GM19372 (cell line): ENCODE measurements at regions not wholly inside any gene's neighbourhood (a gene's known extent, or its start where the extent isn't known, plus 50 kb on each side); places are given as distances from the start of the nearest gene placed in this dataset.
"Not testable (repeated sequence)": the region's sequence is repeated elsewhere in the genome, so short reads cannot be mapped to it uniquely, and the experiment has no call there.

Source experiments
- ATAC-seq: cut with Tn5 transposase; IDR thresholded peaks from one replicate; pipeline ENCODE4 v1.9.1; 2021; ENCODE audit warnings: mild to moderate bottlenecking, low read depth, moderate library complexity; ENCODE audit not compliant: unreplicated experiment

DNA sequence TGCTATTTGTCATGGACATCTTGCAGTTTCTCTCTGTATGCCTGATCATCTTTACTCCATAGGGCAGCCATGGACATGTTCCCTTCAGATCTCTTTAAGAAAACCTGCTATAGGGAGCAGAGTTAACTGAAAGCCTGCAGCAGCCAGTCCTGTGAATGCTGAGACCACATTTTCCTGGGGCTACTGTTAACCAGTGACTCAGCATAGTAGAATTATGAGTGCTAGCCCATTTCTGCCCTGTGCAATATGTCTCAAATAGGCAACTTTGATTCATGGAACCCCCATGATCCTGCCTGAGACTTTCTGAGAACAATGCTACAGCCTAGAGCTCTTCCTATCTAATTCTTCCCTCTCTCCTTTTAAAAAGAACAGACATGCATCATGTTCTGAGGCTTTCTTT is 624.2 kb downstream of the CHSY3 start:
- no peak for ATAC-seq

DNA sequence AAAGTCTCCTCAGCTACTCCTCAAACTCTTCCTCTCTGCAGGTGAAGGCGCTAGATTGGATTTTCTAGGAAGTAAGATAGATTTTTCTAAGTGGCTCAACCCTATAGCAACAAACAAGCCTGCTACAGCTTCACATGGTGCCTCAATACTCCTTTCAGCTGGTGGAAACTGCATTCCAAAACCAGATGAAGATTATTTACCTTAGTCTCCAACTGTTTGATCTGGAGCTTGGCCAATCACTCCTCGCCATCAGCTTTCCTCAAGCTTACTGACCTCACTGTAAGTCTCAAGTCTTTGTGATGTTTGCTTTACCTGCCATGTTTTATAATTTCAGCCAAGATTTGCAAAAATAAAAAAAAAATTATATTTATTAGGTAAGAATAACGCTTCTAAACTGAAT is 622.4 kb downstream of the CHSY3 start:
- no peak for ATAC-seq

DNA sequence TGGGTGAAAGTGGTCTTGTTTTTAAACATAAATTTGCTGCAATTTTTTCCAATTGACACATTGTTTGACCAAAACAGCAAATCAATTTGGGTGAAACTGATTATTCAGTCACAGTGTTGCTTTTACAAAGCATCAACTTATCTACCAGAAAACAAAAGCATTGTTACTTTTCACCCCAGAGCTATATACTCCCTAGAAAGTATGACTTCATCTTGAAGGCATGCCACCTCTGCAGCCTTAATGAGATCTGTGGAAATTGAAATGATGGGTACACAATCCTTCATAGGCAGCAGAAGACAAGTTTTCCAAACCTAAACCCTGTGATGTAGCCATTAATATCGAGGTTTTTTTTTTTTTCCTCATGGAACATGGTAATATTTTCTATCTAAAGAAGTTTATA is 615.9 kb downstream of the CHSY3 start:
- no peak for ATAC-seq

DNA sequence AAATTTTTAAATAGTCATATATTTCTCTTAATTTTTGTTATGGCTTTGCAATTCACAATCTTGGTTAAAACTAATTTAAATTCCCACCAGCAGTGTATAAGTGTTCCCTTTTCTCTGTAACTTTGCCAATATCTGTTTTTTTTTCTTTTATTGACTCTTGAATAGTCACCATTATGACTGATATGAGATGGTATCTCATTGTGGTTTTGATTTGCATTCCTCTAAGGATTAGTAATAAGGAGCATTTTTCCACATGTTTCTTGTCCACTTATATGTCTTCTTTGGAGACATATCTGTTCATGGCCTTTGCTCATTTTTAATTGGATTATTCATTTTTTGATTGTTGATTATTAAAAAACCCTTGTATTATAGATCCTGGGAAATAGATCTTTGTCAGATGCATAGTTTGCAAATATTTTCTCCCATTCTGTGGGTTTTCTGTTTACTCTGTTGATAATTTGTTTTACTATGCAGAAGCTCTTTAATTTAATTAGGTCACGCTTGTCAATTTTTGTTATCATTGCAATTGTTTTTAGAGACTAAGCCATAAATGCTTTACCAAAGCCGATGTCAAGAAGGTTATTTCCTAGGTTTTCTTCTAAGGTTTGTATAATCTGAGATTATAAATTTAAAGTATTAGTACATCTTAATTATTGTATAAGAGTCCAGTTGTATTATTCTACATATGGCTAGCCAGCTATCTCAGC is 610.9 kb downstream of the CHSY3 start:
- no peak for ATAC-seq

DNA sequence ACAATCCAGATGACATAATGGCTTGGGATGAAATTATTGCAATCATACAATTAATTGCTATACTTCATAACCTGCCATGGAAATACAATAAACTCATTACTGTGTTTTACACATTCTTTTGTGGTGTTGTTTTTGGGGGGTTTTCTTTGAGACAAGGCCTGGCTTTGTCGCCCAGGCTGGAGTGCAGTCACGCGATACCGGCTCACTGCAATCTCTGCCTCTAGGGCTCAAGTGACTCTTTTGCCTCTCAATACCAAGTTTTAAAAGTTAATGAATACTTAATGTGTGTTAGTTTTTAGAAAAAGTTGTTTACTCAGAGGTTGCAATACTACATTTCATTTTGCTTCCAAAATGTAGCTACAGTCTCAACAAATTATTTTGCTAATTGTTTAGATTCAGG is 598.4 kb downstream of the CHSY3 start:
- ATAC-seq = no peak

DNA sequence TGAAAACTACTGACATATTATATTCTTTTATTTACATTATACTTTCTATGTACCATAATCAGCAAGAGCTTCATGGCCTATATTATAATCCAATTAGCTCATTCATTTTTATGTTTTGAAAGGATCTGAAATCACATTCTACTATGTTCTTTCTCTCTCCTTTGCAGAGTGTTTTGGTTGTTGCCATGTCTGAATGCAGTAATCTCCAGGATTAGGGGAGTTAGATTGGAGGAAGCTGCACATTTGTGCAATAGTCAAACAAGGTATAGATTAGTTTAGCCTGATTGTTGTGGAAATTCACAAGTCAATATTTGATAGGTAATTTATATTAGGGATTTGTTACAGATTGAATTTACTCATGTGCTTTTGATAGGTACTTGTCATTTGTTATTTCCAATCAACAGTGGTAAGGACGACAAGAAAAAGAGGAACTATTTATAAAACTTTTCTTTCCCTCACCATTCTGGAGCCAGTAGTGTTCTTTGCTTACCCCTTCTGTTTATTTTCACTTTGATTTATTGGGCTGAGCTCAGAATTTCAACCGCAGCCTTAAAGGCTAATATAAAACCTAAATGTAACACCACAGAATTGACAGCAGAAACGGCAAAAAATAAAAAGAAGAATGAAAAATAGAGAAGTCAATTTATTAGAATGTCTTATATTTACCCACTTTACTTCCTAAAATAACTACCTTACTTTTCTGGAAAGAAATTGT is 597.0 kb downstream of the CHSY3 start:
- ATAC-seq = no peak

DNA sequence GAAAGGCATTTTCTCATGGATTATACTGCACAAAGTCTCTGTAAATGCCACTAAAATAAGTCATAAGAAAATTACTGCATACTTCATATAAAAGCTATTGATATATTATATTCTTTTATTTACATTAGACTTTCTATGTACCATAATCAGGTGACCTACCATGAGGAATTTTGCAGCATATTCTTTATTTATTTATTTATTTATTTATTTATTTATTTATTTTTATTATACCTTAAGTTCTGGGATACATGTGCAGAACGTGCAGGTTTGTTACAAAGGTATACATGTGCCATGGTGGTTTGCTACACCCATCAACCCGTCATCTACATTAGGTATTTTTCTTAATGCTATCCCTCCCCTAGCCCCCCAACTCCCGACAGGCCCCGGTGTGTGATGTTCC is 596.2 kb downstream of the CHSY3 start:
- not testable (repeated sequence) for ATAC-seq

DNA sequence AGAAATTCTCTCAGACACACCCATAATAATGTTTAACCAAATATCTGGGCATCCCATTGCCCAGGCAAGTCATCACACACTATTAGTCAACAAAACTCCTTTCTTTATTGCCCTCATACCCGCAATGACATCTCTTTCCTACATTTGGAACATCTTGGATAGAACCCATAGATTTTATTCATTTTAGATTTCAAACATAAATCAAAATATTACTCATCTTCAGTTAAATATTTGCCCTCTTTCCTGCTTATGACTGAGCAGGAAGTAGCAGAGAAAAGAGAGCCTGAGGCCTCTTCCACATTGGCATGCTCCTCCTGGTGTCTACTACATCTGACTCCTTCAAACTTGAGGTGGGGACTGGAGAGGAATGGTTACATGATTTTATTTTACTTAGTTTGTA is 592.0 kb downstream of the CHSY3 start:
- ATAC-seq = no peak

DNA sequence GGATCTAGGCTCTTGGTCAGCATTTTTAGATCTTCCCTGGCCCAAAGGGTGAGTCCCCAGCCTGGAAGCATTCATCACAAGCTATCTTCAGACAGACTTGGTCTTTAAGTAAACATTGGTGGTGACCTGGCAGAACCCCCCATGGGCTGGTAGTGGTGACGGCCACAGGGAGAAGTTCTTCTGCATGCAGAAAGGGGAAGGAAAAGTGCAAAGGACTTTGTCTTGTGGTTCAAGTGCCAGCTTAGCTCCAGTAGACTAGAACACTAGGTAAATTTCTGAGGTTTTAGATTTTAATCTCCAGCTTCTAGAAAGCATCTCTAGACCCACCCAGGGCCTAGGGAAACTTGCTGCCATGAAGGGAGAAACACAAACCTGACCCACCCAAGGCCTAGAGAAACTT is 584.0 kb downstream of the CHSY3 start:
- ATAC-seq = no peak

DNA sequence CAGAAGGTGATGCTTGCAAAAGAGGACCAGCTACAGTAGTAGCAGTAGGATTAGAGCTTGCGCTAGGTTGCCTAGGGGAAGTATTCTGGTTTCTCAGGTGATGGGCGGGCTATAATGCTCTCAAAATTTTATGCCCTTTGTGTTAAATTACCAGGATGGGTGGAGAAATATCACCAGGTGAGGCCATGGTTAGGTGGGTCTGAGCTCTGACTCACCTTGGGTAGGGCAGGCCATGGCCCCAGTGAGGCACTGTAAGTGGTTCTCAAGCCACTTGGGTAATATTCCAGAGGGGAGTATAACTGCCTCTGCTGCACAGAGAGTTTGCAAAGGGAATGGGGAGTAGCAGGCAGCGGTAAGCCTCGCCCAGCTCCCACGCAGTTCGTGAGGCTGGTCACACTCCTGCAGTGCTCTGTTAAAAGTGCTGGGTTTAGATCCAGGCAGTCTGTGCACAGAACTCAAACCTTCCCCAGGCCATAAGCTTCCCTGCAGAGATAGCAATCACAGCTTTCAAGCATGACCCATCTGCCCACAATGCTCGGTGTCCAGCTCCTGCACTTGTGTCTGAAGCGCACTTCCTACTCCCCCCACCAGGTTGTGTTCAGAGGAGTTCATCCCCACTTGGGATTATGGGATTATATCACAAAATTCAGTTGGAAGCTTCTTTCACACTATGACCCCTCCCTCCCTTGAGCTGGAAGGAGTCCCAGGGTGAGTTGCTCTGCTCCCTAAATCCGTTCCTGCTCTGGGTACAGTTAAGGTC is 575.0 kb downstream of the CHSY3 start:
- no peak for ATAC-seq

DNA sequence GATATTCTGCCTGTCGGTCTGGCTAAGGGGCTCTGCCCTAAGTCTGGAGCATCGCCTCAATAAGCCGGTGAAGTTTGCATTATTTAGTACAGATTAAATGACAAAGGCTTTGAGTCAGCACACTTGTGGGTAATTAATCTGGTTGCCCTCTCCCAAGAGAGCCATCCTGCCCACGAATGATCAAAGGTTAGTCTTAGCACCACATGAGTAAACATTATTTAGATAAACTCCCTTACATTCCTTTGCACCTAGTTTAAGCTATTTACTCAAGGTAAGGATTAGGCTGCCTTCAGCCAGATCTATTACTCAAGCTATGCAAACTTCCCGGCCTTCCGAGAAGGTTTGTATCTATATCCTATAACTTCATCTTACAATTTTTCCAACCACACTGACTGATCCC is 572.1 kb downstream of the CHSY3 start:
- no peak for ATAC-seq

DNA sequence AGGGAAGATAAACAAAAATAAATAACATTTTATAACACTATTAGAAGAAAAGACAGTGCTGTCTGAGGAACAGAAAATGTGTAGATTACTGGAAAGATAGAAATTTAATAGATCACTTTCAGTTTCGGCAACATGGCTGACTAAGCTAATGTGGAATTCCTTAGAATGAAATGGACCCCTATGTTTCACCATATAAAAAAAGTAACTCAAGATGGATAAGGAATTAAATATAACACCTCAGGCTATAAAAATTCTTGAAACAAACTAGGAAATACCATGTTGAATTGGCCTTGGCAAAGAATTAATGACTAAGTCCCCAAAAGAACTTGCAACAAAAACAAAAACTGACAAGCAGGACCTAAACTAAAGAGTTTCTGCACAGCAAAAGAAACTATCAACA is 558.3 kb downstream of the CHSY3 start:
- no peak for ATAC-seq

DNA sequence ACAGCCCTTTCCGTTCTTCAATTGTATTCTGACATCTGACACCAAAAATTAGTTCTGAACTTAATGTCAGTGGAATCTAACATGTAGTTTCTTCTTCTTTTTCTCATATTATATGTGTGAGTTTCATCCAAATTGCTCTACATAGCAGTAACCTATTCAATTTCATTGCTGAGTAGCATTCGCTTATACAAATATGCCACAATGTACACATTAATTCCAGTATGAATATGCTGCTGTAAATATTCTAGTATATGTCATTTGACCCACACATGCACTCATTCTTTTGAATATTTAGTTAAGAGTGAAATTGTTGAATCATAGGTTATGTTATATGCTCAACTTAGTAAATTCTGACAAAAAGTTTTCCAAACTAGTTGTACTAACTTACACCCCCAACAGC is 550.9 kb downstream of the CHSY3 start:
- ATAC-seq = no peak

DNA sequence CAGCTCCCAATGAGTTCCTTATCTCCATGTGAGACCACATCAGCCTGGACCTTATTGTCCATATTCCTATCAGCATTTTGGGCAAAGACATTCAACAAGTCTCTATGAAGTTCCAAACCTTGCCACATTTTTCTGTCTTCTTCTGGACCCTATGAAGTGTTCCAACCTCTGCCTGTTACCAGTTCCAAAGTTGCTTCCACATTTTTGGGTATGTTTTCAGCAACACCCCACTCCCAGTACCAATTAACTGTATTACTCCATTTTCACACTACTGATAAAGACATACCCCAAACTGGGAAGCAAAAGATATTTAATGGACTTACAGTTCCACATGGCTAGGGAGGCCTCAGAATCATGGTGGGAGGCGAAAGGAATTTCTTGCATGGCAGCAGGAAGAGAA is 548.5 kb downstream of the CHSY3 start:
- ATAC-seq = no peak

DNA sequence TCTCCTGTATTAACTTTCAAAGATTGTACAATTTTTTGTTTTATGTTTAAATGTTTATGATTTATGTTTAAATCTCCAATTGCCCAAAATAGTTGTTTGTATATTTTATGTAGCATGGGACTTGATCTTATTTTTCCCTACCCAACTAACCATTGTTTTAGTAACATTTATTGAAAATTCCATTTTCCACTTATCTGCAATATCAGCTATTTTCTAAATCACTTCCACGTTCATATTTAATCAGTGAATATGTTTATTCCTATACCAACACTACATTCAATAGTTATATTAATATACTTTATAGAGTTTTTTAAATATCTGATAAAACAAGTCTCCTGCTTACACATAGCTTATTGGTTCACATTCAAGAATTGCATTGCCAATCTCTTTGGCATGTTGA is 532.2 kb downstream of the CHSY3 start:
- no peak for ATAC-seq

DNA sequence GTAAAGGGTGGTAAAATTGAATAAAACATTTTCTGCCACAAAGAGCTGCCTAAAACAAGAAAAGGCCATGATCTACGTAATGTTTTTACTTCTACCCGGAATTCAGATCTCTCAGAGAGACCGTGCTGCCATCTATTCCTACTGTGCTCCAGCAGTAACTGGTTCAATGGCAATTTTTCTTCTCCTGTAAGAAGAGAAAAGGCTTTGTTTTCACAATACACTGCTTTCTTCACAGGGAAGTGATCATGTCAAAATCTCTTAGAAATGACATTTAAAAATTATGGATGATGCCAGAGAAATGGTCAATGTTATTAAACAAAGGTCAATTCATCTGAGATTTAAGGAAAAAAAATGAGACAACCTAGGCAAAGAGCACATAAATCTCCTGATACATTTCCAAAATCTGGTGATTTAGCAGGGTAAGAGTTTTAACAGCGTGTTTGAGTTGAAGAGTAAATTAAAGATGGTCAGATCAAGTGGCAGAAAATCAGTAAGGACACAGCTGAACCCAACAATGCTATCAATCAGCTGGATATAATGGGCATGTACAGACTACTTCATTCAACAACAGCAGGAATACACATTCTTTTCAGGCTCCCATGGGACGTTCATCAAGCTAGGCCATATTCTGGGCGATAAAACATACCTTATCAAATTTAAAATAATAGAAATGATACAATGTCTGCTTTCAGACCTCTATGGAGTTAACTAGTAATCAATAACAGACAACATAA is 523.1 kb downstream of the CHSY3 start:
- ATAC-seq = no peak

DNA sequence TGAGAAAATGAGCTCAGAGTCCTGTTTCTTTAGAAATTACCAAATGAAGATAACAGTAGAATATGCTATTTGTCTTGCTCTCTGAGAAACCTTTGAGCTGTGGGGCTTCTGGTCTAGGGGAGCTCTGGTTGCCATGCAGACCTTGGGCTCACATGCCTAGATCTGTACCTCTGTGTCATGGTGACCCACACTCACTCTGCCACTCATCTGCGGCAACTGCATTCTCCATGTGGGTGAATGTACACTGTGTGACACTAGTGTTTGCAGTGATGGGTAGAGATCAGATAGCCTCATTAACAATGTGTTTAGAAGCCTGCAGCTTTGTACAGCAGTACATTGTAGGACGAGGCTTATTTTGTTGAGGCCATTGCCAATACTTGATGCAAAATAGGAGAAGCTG is 521.2 kb downstream of the CHSY3 start:
- ATAC-seq = no peak

DNA sequence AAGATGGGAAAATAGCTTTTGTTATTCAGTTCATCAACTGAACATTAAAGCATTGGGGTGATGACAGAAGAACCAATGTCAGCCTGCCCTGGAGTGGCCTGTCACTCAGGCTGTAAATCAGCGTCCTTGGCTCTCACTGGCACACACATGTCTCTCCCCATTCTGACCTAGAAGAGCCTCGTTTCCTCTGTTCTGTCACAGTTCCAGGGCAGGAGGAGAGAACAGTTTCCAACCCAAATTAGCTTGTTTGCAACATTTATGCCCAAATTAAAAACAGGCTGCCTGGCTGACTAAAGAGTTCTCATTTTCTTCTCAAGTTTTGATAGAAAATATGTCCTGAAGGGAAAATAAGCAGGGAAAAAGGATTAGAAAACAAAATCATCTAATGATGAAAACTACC is 520.1 kb downstream of the CHSY3 start:
- ATAC-seq = no peak

DNA sequence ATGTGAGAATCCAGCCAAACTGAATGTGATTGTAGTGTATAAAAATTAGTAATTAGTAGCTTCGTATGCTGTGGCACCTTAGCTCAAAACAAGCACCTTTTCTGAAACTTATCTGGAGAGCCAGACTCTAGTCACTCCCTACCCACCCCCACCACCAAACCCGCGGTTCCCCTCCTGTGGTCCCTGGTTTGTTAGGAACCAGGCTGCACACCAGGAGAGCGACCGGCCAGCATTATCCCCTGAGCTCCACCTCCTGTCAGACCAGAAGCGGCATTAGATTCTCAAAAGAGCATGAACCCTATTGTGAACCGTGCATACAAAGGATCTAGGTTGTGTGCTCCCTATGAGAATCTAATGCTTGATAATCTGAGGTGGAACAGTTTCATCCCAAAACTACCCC is 498.6 kb downstream of the CHSY3 start:
- ATAC-seq = no peak

DNA sequence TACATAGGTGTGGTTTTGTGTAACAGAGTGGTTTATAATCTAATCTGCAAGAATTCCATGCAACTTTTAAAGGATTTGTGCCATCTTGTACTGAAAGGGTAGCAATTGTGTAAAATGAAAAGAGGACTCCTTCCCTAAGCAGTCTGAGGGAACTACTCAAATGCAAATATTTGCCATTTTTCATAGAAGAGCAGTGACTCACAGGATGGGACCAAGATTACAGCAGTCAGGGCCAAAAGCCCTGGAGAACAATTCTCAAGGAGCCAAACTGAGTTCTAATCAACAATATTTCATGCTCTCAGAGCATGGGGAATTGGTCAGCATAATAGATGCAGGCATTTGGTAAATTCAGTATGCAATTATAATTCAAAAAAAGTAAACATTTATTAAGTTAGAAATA is 495.8 kb downstream of the CHSY3 start:
- no peak for ATAC-seq

DNA sequence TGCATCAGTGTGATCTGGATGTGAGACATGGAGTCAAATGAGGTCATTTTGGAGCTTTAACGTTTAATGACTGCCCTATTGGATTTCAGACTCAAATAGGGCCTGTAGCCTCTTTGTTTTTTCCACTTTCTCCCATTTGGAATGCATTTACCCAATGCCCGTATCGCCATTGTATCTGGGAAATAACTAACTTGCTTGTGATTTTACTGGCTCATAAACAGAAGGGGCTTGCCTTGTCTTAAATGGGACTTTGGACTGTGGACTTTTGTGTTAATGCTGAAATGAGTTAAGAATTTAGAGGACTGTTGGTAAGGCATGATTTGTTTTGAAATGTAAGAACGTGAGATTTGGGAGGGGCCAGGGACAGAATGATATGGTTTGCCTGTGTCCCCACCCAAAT is 494.6 kb downstream of the CHSY3 start:
- ATAC-seq = no peak
